ENCODE measurements at regions not wholly inside any gene's neighbourhood (a gene's known extent, or its start where the extent isn't known, plus 50 kb on each side); places are given as distances from the start of the nearest gene placed in this dataset.

DNA sequence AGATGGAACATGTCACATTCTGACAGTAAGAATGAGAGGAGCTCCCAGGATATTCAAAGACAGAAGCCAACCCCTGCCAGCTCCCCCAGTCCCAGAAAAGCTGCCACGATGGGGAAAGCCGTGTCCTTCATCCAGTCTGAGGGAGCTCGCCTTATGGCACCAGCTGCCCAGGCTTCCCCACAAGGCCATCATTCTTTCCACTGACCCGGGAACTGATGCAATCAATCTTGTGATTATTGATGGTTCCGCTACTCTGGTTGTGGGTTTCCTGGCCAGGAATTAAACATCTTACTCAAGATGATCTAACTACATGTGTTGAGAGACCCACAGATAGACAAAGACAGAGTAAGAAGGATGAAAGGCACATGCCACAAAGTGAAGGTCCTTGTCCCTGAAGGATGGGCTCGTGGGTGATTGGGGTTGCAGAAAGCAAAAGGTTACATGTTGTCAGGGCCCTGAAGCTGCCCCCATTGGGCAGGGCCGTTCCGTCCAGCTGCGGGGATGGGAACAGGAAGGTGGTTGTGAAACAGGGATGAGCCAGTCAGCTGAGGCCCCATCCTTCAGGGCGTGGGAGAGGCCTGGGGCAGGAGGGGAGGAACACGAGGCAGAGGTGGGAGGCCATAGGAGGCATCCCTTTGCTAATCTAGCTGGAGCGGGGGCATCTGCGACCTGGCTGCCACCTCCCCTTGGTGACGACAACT, 127.6 kb downstream of the OAT start (continued):
- TF ChIP-seq SIN3A (IDR thresholded peaks at IDR 0.05; ENCODE audit: low read depth) (no peak), MAX (IDR thresholded peaks at IDR 0.05) (no peak), ZNF274 (IDR thresholded peaks at IDR 0.05; ENCODE audit: low read depth, low read length) (no peak), EZH2phosphoT487 (IDR thresholded peaks at IDR 0.05; ENCODE audit: borderline replicate concordance) (no peak), RAD21 (IDR thresholded peaks at IDR 0.05; ENCODE audit: low read depth) (no peak), POLR2A (IDR thresholded peaks at IDR 0.05; ENCODE audit: borderline replicate concordance, extremely low read depth, insufficient read depth, insufficient read length) (no peak), FOSL1 (IDR thresholded peaks at IDR 0.05; ENCODE audit: low read depth) (no peak)

GRCh38 chr10:124289851-124290795, 128.6 kb downstream of the OAT start:
- RAD21 ChIA-PET (ENCODE audit: low non-redundant PET in 1 of 2, low total read pairs in 2 of 2, uncharacterized antibody in 2 of 2, unreplicated experiment in 2 of 2): interaction anchor here in 1 of 2 experiments (1.0 kb wide), 1 partner anchor 296 kb away, joined by 3 read pairs; no protein-coding TSS in a partner anchor
- no peaks in the 10 kb centered on the region for H3K79me2 ChIP-seq (ENCODE audit: insufficient read depth, low read length)
- H4K20me1 ChIP-seq (ENCODE audit: insufficient read depth): no peaks in the 10 kb centered on the region
- no peaks in the 10 kb centered on the region for H3K36me3 ChIP-seq (ENCODE audit: control insufficient read depth in 1 of 2, insufficient read depth in 2 of 2, low read length in 2 of 2)
- no peaks in the 10 kb centered on the region for H3K9me2 ChIP-seq (ENCODE audit: insufficient read depth)
- H3K9ac ChIP-seq (ENCODE audit: low read length): no peak overlapping the region
- POLR2A ChIA-PET: no interaction called here
- H3K9me3 ChIP-seq (ENCODE audit: control insufficient read depth in 1 of 2, insufficient read depth in 1 of 2, low read depth in 1 of 2, low read length in 2 of 2): no peaks in the 10 kb centered on the region
- H3K27me3 ChIP-seq (ENCODE audit: insufficient read depth, low read length): no peaks in the 10 kb centered on the region
- no peak for ATAC-seq
- intact Hi-C loops (cut with micrococcal nuclease): no loop called here
- CTCF ChIA-PET: interaction anchor here (2.7 kb wide), 1 partner anchor 99 kb away, joined by 8 read pairs; no protein-coding TSS in a partner anchor
- no peak overlapping the region for H3K4me3 ChIP-seq (replicated peaks in 1 of 2; ENCODE audit: low read depth in 1 of 2, low read length in 2 of 2)
- no peak for TF ChIP-seq JUND (IDR thresholded peaks at IDR 0.05)
- TF ChIP-seq, protein P1, sequence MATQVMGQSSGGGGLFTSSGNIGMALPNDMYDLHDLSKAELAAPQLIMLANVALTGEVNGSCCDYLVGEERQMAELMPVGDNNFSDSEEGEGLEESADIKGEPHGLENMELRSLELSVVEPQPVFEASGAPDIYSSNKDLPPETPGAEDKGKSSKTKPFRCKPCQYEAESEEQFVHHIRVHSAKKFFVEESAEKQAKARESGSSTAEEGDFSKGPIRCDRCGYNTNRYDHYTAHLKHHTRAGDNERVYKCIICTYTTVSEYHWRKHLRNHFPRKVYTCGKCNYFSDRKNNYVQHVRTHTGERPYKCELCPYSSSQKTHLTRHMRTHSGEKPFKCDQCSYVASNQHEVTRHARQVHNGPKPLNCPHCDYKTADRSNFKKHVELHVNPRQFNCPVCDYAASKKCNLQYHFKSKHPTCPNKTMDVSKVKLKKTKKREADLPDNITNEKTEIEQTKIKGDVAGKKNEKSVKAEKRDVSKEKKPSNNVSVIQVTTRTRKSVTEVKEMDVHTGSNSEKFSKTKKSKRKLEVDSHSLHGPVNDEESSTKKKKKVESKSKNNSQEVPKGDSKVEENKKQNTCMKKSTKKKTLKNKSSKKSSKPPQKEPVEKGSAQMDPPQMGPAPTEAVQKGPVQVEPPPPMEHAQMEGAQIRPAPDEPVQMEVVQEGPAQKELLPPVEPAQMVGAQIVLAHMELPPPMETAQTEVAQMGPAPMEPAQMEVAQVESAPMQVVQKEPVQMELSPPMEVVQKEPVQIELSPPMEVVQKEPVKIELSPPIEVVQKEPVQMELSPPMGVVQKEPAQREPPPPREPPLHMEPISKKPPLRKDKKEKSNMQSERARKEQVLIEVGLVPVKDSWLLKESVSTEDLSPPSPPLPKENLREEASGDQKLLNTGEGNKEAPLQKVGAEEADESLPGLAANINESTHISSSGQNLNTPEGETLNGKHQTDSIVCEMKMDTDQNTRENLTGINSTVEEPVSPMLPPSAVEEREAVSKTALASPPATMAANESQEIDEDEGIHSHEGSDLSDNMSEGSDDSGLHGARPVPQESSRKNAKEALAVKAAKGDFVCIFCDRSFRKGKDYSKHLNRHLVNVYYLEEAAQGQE (IDR thresholded peaks at IDR 0.05; ENCODE audit: low read depth): no peak
- TF ChIP-seq CTCF (IDR thresholded peaks at IDR 0.05 in 2 of 3, conservative IDR thresholded peaks at IDR 0.05 in 1 of 3; ENCODE audit: borderline replicate concordance in 1 of 3, insufficient read depth in 1 of 3, low read depth in 2 of 3, low read length in 2 of 3): 0 out of 6 replicates have a peak, but pooled peaks of 1 of the 3 experiments have one; percentile 2
- no peak for TF ChIP-seq ZFX (IDR thresholded peaks at IDR 0.05)
- no peak for TF ChIP-seq EZH2phosphoT487 (IDR thresholded peaks at IDR 0.05; ENCODE audit: borderline replicate concordance)
- DNase-seq (ENCODE audit: low read depth, low spot score): no peak
- no peak overlapping the region for H3K4me2 ChIP-seq (ENCODE audit: low read length)
- no TSS peak for BruUV-seq (replicated peaks)
- no peak overlapping the region for H3K27ac ChIP-seq (ENCODE audit: low read depth, low read length)
- no peaks in the 10 kb centered on the region for H3K4me1 ChIP-seq (ENCODE audit: control insufficient read depth in 1 of 2, insufficient read depth in 2 of 2, low read length in 2 of 2)
- no peak overlapping the region for H2AFZ ChIP-seq (ENCODE audit: low read depth, low read length, poor library complexity, severe bottlenecking)
